GM21515 (cell line): ENCODE measurements at regions not wholly inside any gene's neighbourhood (a gene's known extent, or its start where the extent isn't known, plus 50 kb on each side); places are given as distances from the start of the nearest gene placed in this dataset.

Experiments used
- ATAC-seq: cut with Tn5 transposase; IDR thresholded peaks from one replicate; pipeline ENCODE4 v1.9.1; 2021; ENCODE audit not compliant: unreplicated experiment

GRCh38 chr18:29629493-29630036, 1413.0 kb downstream of the DSC3 start:
- no peak for ATAC-seq

GRCh38 chr18:29626094-29626493, 1416.4 kb downstream of the DSC3 start:
- ATAC-seq, result no peak

GRCh38 chr18:29616867-29617266, 1425.7 kb downstream of the DSC3 start:
- no peak for ATAC-seq

GRCh38 chr18:29608982-29609381, 1432.1 kb upstream of the CDH2 start:
- ATAC-seq, result no peak

- ATAC-seq, result no peak
Measured at GRCh38 chr18:29605365-29605764, 1428.4 kb upstream of the CDH2 start.

- ATAC-seq, result no peak
Measured at GRCh38 chr18:29596959-29597358, 1420.0 kb upstream of the CDH2 start.

- ATAC-seq, result no peak
Measured at GRCh38 chr18:29594493-29594892, 1417.6 kb upstream of the CDH2 start.

GRCh38 chr18:29588446-29589100, 1411.6 kb upstream of the CDH2 start:
- no peak for ATAC-seq

GRCh38 chr18:29586210-29586609, 1409.3 kb upstream of the CDH2 start:
- ATAC-seq, result no peak

GRCh38 chr18:29560270-29560669, 1383.3 kb upstream of the CDH2 start:
- ATAC-seq, result peak; percentile 69

GRCh38 chr18:29556070-29556469, 1379.1 kb upstream of the CDH2 start:
- ATAC-seq, result no peak

GRCh38 chr18:29549759-29550158, 1372.8 kb upstream of the CDH2 start:
- ATAC-seq, result no peak

- no peak for ATAC-seq
Measured at GRCh38 chr18:29547626-29548025, 1370.7 kb upstream of the CDH2 start.

GRCh38 chr18:29540548-29540947, 1363.6 kb upstream of the CDH2 start:
- no peak for ATAC-seq

- ATAC-seq, result no peak
Measured at GRCh38 chr18:29531746-29532145, 1354.8 kb upstream of the CDH2 start.

- ATAC-seq, result no peak
Measured at GRCh38 chr18:29523371-29523770, 1346.4 kb upstream of the CDH2 start.

- no peak for ATAC-seq
Measured at GRCh38 chr18:29512761-29513160, 1335.8 kb upstream of the CDH2 start.

GRCh38 chr18:29512203-29512602, 1335.3 kb upstream of the CDH2 start:
- ATAC-seq, result no peak

GRCh38 chr18:29501952-29502351, 1325.0 kb upstream of the CDH2 start:
- no peak for ATAC-seq

- ATAC-seq, result no peak
Measured at GRCh38 chr18:29496152-29496680, 1319.3 kb upstream of the CDH2 start.

GRCh38 chr18:29494371-29494770, 1317.4 kb upstream of the CDH2 start:
- ATAC-seq, result no peak

- no peak for ATAC-seq
Measured at GRCh38 chr18:29491907-29492306, 1315.0 kb upstream of the CDH2 start.

GRCh38 chr18:29488617-29489016, 1311.7 kb upstream of the CDH2 start:
- ATAC-seq, result no peak
